Stomach (tissue), 8 donors: ENCODE measurements at regions not wholly inside any gene's neighbourhood (a gene's known extent, or its start where the extent isn't known, plus 50 kb on each side); places are given as distances from the start of the nearest gene placed in this dataset.

ENCODE experiments used
- DNase-seq, 2 donors: peaks; one replicate each; pipeline versions ENCODE4 v3.0.0 to v3.0.0-alpha.2; 2013 to 2019
- H3K27ac ChIP-seq, 5 donors: fragments of 200-600 bp in 4 of 5; sonication (generic) in 4 of 5; one replicate each; pipeline ENCODE4 v1.5.1; 2013 to 2019; ENCODE audit warnings: mild to moderate bottlenecking in 1 of 5, moderate library complexity in 1 of 5
- H3K27me3 ChIP-seq, 3 donors: fragments of 200-600 bp; sonication (generic); one replicate each; pipeline ENCODE4 v1.5.1; 2017 to 2019; ENCODE audit warnings: mixed run types in 1 of 3
- H3K36me3 ChIP-seq, 4 donors: fragments of 200-600 bp; sonication (generic); 1 replicate in 3 of 4; 2 replicates in 1 of 4; pipeline ENCODE4 v1.5.1; 2016 to 2019
- H3K4me1 ChIP-seq, 4 donors: fragments of 200-600 bp; sonication (generic); one replicate each; pipeline ENCODE4 v1.5.1; 2016 to 2019
- H3K4me3 ChIP-seq, 4 donors: fragments of 200-600 bp; sonication (generic) in 3 of 4; one replicate each; pipeline ENCODE4 v1.5.1; 2016 to 2019; ENCODE audit warnings: mild to moderate bottlenecking in 1 of 4
- H3K9me3 ChIP-seq, 4 donors: fragments of 200-600 bp; sonication (generic); one replicate each; pipeline ENCODE4 v1.5.1; 2016 to 2019
- EP300 ChIP-seq: sonication (generic); formaldehyde crosslinking; IDR thresholded peaks from one replicate; pipeline ENCODE4 v1.6.1; 2017; ENCODE audit warnings: antibody characterized with exemption
- POLR2A ChIP-seq, 4 donors: fragments of 450-650 bp; IDR thresholded peaks; one replicate each; pipeline ENCODE4 v1.6.1; 2016; ENCODE audit warnings: antibody characterized with exemption in 4 of 4, control low read depth in 2 of 4, mild to moderate bottlenecking in 1 of 4, moderate library complexity in 1 of 4
- POLR2AphosphoS5 ChIP-seq, 3 donors: sonication (generic); formaldehyde crosslinking; IDR thresholded peaks; one replicate each; pipeline ENCODE4 v1.6.1; 2016; ENCODE audit warnings: antibody characterized with exemption in 3 of 3
- WGBS, 5 donors: extraction: QIAGEN DNeasy Blood & Tissue Kit in 3 of 5; methylation state at CpG; one replicate each; pipeline versions ENCODE4 v1.1.5 to v1.1.7; 2013 to 2018; 5-methylcytosine and 5-hydroxymethylcytosine counted together
- intact Hi-C: fragments of 100-400 bp; cut with DNase I; formaldehyde crosslinking; loops from one replicate; pipeline ENCODE4 v1.15.1; 2023; ENCODE audit warnings: low total_unique reads
- TF ChIP-seq, protein P1 (sequence below), 7 experiments: fragments of 450-650 bp in 4 of 7; fragments of 200-600 bp in 3 of 7; sonication (generic) in 3 of 7; IDR thresholded peaks; one replicate each; pipeline ENCODE4 v1.5.1; 2016 to 2019; ENCODE audit warnings: antibody characterized with exemption in 7 of 7, control low read depth in 2 of 7, mild to moderate bottlenecking in 1 of 7
- donor health status: healthy with polysubstance abuse.
- donor health status: Bipolar disorder and iron deficiency.
- donor health status: healthy.

DNA sequence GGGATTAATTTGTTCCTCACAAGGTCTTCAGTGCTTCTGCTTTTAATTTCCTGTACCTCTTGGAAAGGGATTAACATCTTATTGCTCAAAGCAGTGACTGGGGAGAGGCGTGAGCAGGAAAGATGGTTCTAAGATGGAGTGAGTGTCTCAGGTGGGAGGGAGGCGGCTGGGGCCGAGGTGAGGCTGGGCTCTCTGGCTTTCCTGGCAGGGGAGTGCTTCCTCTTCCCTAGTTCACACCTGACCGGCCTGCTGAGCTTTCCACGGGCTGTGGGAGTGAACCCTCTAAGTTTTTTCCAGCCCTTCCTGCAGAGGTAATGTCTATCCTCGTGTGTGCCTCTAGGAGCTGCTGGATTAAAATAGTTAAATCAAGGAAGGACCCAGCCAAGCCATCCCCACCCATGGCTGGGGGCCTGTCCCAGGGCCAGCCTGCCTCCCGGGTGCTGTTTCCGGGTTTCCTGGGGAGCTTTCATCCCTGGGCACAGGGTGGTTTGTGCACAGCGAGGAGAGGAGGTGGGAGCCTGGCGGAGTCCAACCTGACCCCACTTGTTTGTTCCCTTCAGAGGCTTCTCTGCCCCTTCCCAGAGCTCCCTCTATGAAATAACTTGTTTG lies 179.1 kb downstream of the TFAP2C start:
- Histone ChIP-seq H3K4me3 (no peak overlapping the region), H3K9me3 (peaks cover 0 to 13% (median 6%) of the 10 kb centered on the region in 4 donors), H3K27me3 (peaks cover 4 to 69% (median 21%) of the 10 kb centered on the region in 3 donors), H3K27ac (no peak overlapping the region), H3K36me3 (no peaks in the 10 kb centered on the region), H3K4me1 (no peaks in the 10 kb centered on the region)
- 24 to 38% (median 30%) methylated on average over 9 to 10 of the region's 10 CpGs for WGBS, 5 donors
- DNase-seq = no peak
- intact Hi-C loops = no loop called here
- TF ChIP-seq POLR2A (IDR thresholded peaks at IDR 0.05) (no peak), EP300 (no peak), POLR2AphosphoS5 (IDR thresholded peaks at IDR 0.05) (no peak)

DNA sequence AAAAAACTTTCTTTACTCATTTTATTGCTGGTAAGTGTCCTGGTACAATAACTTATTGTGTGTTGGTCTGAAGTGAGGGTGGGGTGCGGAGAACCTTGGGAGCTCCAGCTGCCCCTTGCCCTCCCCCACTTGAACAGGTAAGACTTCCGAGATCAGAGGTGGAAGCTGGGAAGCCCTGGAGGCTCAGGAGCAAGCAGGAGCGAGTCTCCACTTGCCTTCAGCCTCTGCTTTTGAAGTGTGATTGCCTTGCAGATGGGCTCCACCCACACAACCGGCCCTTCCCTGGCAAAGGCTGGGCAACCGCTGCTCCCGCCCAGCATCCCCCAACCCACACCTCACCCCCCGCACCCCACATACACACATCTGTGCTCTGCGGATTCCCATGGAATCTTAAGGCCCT lies 179.6 kb downstream of the TFAP2C start:
- peaks cover 0 to 13% (median 6%) of the 10 kb centered on the region in 4 donors for H3K9me3 ChIP-seq
- 34 to 44% (median 37%) methylated on average over 8 of the region's 8 CpGs for WGBS, 5 donors
- DNase-seq = no peak
- H3K27ac ChIP-seq = no peak overlapping the region
- H3K4me1 ChIP-seq = no peaks in the 10 kb centered on the region
- intact Hi-C loops = no loop called here
- H3K36me3 ChIP-seq = no peaks in the 10 kb centered on the region
- no peak for TF ChIP-seq EP300
- no peak for TF ChIP-seq POLR2A (IDR thresholded peaks at IDR 0.05)
- TF ChIP-seq POLR2AphosphoS5 (IDR thresholded peaks at IDR 0.05) = no peak
- no peak overlapping the region for H3K4me3 ChIP-seq
- peaks cover 4 to 64% (median 21%) of the 10 kb centered on the region in 3 donors for H3K27me3 ChIP-seq

DNA sequence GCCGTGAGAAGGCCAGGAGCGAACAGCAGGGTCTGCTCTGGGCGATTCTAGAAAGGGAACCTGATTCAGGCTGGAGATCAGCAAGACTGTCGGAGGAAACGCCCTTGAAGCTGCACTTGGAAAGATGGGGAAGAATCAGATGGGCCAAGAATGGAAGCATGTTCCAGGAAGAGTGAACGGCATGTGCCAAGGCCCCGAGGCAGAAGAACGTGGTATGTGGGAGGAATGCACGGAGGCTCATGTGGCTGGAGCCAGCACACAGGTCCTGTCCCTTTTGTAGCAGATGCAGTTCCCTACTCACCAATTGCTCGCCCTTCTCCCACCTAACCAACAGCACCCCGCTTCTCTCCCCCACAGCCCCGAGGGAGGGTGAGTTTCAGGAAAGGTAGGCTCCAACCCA lies 180.6 kb downstream of the TFAP2C start:
- H3K36me3 ChIP-seq = no peaks in the 10 kb centered on the region
- H3K4me3 ChIP-seq = no peak overlapping the region
- H3K9me3 ChIP-seq = peaks cover 0 to 13% (median 6%) of the 10 kb centered on the region in 4 donors
- intact Hi-C loops = no loop called here
- 78 to 88% (median 84%) methylated on average over 12 of the region's 12 CpGs for WGBS, 5 donors
- no peak for DNase-seq
- TF ChIP-seq POLR2AphosphoS5 (IDR thresholded peaks at IDR 0.05) = no peak
- TF ChIP-seq POLR2A (IDR thresholded peaks at IDR 0.05) = no peak
- TF ChIP-seq, protein P1, sequence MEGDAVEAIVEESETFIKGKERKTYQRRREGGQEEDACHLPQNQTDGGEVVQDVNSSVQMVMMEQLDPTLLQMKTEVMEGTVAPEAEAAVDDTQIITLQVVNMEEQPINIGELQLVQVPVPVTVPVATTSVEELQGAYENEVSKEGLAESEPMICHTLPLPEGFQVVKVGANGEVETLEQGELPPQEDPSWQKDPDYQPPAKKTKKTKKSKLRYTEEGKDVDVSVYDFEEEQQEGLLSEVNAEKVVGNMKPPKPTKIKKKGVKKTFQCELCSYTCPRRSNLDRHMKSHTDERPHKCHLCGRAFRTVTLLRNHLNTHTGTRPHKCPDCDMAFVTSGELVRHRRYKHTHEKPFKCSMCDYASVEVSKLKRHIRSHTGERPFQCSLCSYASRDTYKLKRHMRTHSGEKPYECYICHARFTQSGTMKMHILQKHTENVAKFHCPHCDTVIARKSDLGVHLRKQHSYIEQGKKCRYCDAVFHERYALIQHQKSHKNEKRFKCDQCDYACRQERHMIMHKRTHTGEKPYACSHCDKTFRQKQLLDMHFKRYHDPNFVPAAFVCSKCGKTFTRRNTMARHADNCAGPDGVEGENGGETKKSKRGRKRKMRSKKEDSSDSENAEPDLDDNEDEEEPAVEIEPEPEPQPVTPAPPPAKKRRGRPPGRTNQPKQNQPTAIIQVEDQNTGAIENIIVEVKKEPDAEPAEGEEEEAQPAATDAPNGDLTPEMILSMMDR (IDR thresholded peaks at IDR 0.05) = no peak
- TF ChIP-seq EP300 = no peak
- H3K4me1 ChIP-seq = no peaks in the 10 kb centered on the region
- peaks cover 4 to 58% (median 21%) of the 10 kb centered on the region in 3 donors for H3K27me3 ChIP-seq
- H3K27ac ChIP-seq = no peak overlapping the region

DNA sequence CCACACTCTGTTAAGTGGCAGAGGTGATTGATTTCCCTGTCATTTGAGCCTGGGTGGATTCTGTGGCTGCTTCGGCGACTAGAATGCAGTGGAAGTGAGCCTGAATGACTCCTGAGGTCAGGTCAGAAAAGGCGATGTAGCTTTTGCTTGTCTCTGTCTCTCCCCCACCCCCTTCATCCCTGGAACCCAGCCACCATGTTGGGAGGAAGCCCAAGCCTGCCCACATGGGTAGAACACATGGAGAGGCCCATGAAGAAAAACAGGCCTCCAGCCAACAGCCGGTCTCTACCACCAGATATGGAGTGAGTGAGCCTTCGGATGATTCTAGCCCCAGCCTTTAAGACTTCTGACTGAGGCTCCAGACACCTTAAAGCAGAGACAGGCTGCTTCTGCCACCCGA lies 181.0 kb downstream of the TFAP2C start:
- H3K27me3 ChIP-seq = peaks cover 4 to 63% (median 21%) of the 10 kb centered on the region in 3 donors
- TF ChIP-seq EP300 = no peak
- TF ChIP-seq, protein P1 (IDR thresholded peaks at IDR 0.05) = no peak
- TF ChIP-seq POLR2A (IDR thresholded peaks at IDR 0.05) = no peak
- TF ChIP-seq POLR2AphosphoS5 (IDR thresholded peaks at IDR 0.05) = no peak
- no peaks in the 10 kb centered on the region for H3K4me1 ChIP-seq
- no peak for DNase-seq
- 63 to 82% (median 71%) methylated on average over 6 of the region's 6 CpGs for WGBS, 5 donors
- no peaks in the 10 kb centered on the region for H3K36me3 ChIP-seq
- H3K9me3 ChIP-seq = peaks cover 0 to 13% (median 6%) of the 10 kb centered on the region in 4 donors
- H3K4me3 ChIP-seq = no peak overlapping the region
- H3K27ac ChIP-seq = no peak overlapping the region
- intact Hi-C loops = no loop called here

DNA sequence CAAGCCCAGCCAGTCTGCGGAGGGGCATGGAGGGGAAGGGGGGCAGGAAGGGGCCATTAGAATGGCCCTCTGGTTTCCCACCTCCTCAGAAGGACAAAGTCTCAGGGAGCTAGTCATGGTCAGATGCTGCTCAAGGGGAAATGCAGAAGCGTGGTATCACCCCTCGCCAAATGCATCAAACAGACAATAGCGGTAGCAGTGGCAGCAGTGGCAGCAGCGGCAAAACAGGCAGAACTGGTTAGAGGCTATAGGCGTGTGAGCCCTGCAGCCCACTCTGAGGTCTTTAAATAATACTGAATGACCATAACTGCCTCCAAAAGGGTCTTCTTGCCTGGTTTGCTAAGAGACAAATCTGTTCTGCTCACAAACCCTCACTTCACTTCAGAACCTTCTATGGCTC lies 186.7 kb downstream of the TFAP2C start:
- TF ChIP-seq, protein P1 (IDR thresholded peaks at IDR 0.05) = no peak
- TF ChIP-seq EP300 (no peak), POLR2AphosphoS5 (IDR thresholded peaks at IDR 0.05) (no peak), POLR2A (IDR thresholded peaks at IDR 0.05) (no peak)
- no peak overlapping the region for H3K27ac ChIP-seq
- intact Hi-C loops = no loop called here
- H3K27me3 ChIP-seq = peaks cover 0 to 34% (median 0%) of the 10 kb centered on the region in 3 donors
- H3K9me3 ChIP-seq = peaks cover 0 to 14% (median 4%) of the 10 kb centered on the region in 4 donors
- H3K36me3 ChIP-seq = no peaks in the 10 kb centered on the region
- 30 to 52% (median 38%) methylated on average over 6 of the region's 6 CpGs for WGBS, 5 donors
- H3K4me3 ChIP-seq = no peak overlapping the region
- no peak for DNase-seq
- H3K4me1 ChIP-seq = no peaks in the 10 kb centered on the region
